ENCODE measurements at regions not wholly inside any gene's neighbourhood (a gene's known extent, or its start where the extent isn't known, plus 50 kb on each side); places are given as distances from the start of the nearest gene placed in this dataset.

DNA sequence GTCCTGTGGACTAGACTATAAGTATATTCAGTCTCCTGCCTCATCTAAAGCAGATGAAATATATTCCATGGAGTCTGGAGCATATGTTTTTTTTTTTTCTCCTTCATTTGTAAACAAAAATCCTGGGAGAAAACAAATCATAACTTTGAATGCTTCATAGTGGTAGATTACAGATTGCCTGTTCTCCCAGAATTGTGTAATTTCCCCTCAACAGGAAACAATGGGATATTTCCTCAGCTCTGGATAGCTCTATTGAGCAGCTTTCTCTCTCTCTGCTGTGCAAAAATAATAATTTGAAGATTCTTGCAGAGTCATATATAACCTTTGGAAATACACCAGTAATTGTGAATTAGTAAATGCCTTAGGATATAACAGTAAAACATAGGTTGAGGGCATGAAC is 1406.6 kb upstream of the ACVR2A start:
- intact Hi-C loops (cut with DNase I; ENCODE audit: low total_unique reads), result no loop called here
- Histone ChIP-seq H3K27ac (no peak overlapping the region), H3K36me3 (no peaks in the 10 kb centered on the region), H3K4me3 (no peak overlapping the region), H3K27me3 (no peaks in the 10 kb centered on the region), H3K9me3 (no peaks in the 10 kb centered on the region), H3K4me1 (no peaks in the 10 kb centered on the region)
- TF ChIP-seq, protein P1, sequence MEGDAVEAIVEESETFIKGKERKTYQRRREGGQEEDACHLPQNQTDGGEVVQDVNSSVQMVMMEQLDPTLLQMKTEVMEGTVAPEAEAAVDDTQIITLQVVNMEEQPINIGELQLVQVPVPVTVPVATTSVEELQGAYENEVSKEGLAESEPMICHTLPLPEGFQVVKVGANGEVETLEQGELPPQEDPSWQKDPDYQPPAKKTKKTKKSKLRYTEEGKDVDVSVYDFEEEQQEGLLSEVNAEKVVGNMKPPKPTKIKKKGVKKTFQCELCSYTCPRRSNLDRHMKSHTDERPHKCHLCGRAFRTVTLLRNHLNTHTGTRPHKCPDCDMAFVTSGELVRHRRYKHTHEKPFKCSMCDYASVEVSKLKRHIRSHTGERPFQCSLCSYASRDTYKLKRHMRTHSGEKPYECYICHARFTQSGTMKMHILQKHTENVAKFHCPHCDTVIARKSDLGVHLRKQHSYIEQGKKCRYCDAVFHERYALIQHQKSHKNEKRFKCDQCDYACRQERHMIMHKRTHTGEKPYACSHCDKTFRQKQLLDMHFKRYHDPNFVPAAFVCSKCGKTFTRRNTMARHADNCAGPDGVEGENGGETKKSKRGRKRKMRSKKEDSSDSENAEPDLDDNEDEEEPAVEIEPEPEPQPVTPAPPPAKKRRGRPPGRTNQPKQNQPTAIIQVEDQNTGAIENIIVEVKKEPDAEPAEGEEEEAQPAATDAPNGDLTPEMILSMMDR (IDR thresholded peaks at IDR 0.05), result no peak
- TF ChIP-seq POLR2A (IDR thresholded peaks at IDR 0.05), result no peak
- no peak for DNase-seq

GRCh38 chr2:146437712-146438111 is 1407.1 kb upstream of the ACVR2A start:
- H3K4me3 ChIP-seq, result no peak overlapping the region
- no peak overlapping the region for H3K27ac ChIP-seq
- no peaks in the 10 kb centered on the region for H3K4me1 ChIP-seq
- intact Hi-C loops (cut with DNase I; ENCODE audit: low total_unique reads), result no loop called here
- no peaks in the 10 kb centered on the region for H3K36me3 ChIP-seq
- no peaks in the 10 kb centered on the region for H3K27me3 ChIP-seq
- DNase-seq, result no peak
- no peaks in the 10 kb centered on the region for H3K9me3 ChIP-seq
- TF ChIP-seq POLR2A (IDR thresholded peaks at IDR 0.05), result no peak
- TF ChIP-seq, protein P1 (IDR thresholded peaks at IDR 0.05), result no peak

DNA sequence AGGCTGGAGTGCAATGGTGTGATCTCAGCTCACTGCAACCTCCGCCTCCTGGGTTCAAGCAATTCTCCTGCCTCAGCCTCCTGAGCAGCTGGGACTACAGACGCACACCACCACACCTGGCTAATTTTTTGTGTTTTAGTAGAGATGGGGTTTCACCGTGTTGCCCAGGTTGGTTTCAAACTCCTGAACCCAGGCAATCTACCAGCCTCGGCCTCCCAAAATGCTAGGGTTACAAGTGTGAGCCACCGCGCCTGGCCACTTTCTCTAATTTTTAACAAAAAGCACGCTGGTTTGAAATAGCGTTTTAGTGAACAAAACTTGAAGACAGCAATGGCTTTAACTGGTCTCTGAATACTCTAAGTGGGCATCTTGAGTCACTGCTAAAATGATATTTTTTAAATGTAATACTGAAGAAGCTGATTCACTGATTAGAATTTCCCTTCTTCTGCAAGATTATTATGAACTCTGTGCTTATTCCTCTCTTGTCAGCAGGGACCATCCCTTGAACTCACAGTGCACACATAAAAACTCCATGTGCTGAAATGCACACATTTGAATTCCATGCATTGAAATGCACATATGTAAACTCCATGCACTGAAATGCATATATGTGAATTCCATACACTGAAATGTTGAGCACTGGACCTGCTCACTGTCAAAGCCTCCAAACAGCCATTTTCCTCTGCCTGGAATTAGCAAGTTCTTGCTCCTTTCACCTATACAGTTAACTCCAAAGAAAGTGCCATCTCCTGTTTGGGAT is 1411.5 kb upstream of the ACVR2A start:
- TF ChIP-seq, protein P1 (IDR thresholded peaks at IDR 0.05), result no peak
- TF ChIP-seq POLR2A (IDR thresholded peaks at IDR 0.05), result no peak
- Histone ChIP-seq H3K27me3 (no peaks in the 10 kb centered on the region), H3K4me1 (no peaks in the 10 kb centered on the region), H3K4me3 (no peak overlapping the region), H3K36me3 (no peaks in the 10 kb centered on the region), H3K27ac (no peak overlapping the region), H3K9me3 (no peaks in the 10 kb centered on the region)
- DNase-seq, result no peak
- intact Hi-C loops (cut with DNase I; ENCODE audit: low total_unique reads), result no loop called here

DNA sequence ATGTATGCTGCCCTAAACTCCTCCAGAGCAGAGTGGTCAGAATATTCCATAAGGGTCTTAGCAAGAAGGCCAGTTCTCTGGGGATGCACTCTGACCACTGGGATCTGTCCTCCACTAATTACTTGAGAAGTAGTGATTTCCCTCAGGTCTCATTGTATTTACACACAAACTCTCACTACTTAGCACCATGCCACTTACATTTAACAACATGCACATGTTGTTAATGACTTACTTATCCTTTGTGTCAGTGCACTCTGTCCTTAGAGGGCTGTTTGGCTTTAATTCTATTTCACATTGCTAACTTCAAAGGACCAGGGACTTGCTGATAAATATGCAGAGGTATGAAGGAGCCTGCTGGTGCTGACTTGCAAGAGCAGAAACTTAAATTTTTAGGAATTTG is 1415.5 kb upstream of the ACVR2A start:
- H3K27ac ChIP-seq, result no peak overlapping the region
- DNase-seq, result no peak
- intact Hi-C loops (cut with DNase I; ENCODE audit: low total_unique reads), result no loop called here
- H3K27me3 ChIP-seq, result no peaks in the 10 kb centered on the region
- TF ChIP-seq POLR2A (IDR thresholded peaks at IDR 0.05), result no peak
- TF ChIP-seq, protein P1 (IDR thresholded peaks at IDR 0.05), result no peak
- H3K9me3 ChIP-seq, result no peaks in the 10 kb centered on the region
- H3K36me3 ChIP-seq, result no peaks in the 10 kb centered on the region
- H3K4me1 ChIP-seq, result no peaks in the 10 kb centered on the region
- H3K4me3 ChIP-seq, result no peak overlapping the region

- intact Hi-C loops (cut with DNase I; ENCODE audit: low total_unique reads), result no loop called here
- Histone ChIP-seq H3K27ac (no peak overlapping the region), H3K4me1 (no peaks in the 10 kb centered on the region), H3K4me3 (no peak overlapping the region), H3K9me3 (no peaks in the 10 kb centered on the region), H3K36me3 (no peaks in the 10 kb centered on the region), H3K27me3 (no peaks in the 10 kb centered on the region)
- DNase-seq, result no peak
- TF ChIP-seq POLR2A (IDR thresholded peaks at IDR 0.05), result no peak
- TF ChIP-seq, protein P1 (IDR thresholded peaks at IDR 0.05), result no peak
These were observed 1426.9 kb upstream of the ACVR2A start for GRCh38 chr2:146417942-146418341.

All from uterus (tissue), 3 donors.